ENCODE measurements at regions not wholly inside any gene's neighbourhood (a gene's known extent, or its start where the extent isn't known, plus 50 kb on each side); places are given as distances from the start of the nearest gene placed in this dataset.

DNA sequence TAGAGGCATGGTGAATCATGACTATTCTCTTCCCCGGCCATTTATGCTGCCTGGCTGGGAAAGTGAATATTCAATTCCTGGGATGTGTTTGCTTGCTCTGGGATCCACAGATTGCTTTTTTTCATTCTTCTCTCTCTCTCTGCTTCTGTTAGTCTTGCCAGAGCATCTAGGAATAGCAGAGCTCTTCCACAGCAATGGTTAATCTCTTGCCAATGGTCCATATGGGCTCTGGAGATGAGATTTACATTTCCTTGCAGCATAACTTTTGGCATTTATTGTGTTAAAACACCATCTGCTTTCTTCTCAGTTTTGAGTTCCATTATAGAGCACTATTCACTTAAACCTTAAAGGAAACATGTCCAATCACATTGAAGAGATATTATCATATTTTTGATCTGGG lies 59.2 kb upstream of the GUCY1A1 start:
- no peaks in the 10 kb centered on the region for H3K27me3 ChIP-seq (replicated peaks; ENCODE audit: insufficient read depth)
- no peaks in the 10 kb centered on the region for H3K9me2 ChIP-seq (ENCODE audit: insufficient read depth)
- no peak overlapping the region for H2AFZ ChIP-seq
- H4K20me1 ChIP-seq (ENCODE audit: insufficient read depth): no peaks in the 10 kb centered on the region
- no peaks in the 10 kb centered on the region for H3K36me3 ChIP-seq (ENCODE audit: low read depth)
- in situ Hi-C loops (cut with MboI): no loop called here
- no peaks in the 10 kb centered on the region for H3K9me3 ChIP-seq (ENCODE audit: low read depth)
- DNase-seq: no peak
- peaks cover 7% of the 10 kb centered on the region; the same call in 1 of the 2 replicates for H3F3A ChIP-seq (ENCODE audit: insufficient read depth)
- TF ChIP-seq EZH2 (IDR thresholded peaks at IDR 0.05; ENCODE audit: insufficient read depth, poor library complexity, severe bottlenecking) (no peak), EZH2phosphoT487 (IDR thresholded peaks at IDR 0.05; ENCODE audit: insufficient read depth, low read depth) (no peak)
- H3K27ac ChIP-seq: no peak overlapping the region
- H3K9ac ChIP-seq: no peak overlapping the region
- WGBS, 2 experiments (ENCODE audit: low coverage in 1 of 2, low lambda C conversion rate in 2 of 2, missing lambda C conversion rate in 2 of 2): 86 to 96% methylated on average over 1 of the region's 1 CpG
- peaks cover 14% of the 10 kb centered on the region for H3K4me1 ChIP-seq (ENCODE audit: insufficient read depth)
- H3K4me3 ChIP-seq: no peak overlapping the region
- H3K79me2 ChIP-seq (ENCODE audit: insufficient read depth): no peaks in the 10 kb centered on the region
- H3K4me2 ChIP-seq (ENCODE audit: unreplicated experiment): no peak overlapping the region

DNA sequence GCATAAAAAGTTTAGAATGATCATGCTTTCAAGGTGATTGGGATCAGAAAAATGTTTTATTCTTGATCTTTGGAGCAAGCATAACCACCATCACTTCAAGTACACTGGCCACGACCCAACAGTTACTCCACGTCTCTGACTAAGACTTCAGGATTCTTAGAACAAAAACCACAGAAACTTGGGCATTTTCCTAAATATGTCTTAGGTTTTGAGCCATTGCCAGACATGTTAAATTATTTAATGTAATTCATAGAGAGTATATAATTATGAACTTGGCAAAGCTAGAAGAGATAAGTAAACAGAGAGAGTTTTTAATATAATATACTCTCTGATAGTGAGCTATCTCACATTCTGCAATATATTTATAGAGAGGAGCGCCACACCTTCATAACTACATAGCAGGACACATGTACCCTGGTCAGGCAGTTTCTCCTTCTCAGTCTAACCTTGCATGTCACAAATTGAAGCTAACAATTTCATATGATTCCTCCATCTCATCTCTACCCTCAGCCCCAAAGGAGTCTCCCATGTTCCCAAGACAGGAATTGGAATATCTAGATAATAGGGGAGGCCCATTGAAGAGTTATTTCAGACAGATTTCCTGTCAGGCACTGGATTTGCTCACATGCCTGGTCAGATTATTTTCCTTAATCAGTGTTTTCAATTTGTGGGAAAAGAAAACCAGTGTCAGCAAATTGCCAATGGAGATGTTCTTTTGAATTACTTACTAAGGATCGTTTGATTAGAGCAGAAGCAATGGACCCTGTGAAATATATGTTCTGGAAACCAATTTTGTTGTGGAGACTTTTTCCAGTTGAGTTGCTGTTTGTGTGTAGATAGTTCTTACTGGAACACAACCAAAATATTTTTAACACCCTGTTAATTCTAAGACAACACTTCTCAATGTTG lies 61.7 kb upstream of the GUCY1A1 start:
- no peak overlapping the region for H3K27ac ChIP-seq

DNA sequence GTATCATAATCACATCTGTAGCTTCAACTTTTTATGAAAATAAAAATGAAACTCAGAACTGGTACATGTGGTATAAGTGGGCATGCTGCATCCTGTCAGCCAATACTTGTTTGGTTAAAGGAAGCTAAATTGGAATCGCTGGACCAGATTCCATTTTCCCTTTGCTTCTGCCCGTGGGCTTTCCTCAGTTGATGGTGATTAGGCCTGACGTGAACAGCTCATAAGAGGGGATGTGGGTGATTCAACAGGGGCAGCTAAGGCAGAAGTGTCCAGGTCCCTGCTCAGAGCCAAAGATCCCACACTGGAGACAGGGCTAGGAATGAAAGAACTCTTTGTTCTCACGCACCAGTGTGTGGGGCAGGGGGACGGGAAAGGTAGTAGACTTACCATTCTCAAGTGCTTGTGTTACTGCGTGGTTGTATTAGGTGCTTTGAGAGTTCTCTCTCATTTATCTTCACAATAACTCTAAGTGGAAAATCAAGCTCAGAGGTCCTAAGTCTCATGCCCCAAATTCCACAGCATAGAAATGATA lies 63.2 kb upstream of the GUCY1A1 start:
- no peak for TF ChIP-seq EZH2 (IDR thresholded peaks at IDR 0.05; ENCODE audit: insufficient read depth, poor library complexity, severe bottlenecking)
- no peak for TF ChIP-seq EZH2phosphoT487 (IDR thresholded peaks at IDR 0.05; ENCODE audit: insufficient read depth, low read depth)
- H2AFZ ChIP-seq: no peak overlapping the region
- WGBS, 2 experiments (ENCODE audit: low coverage in 1 of 2, low lambda C conversion rate in 2 of 2, missing lambda C conversion rate in 2 of 2): 62 to 80% methylated on average over 6 of the region's 6 CpGs

More for the DNA sequence above, 61.7 kb upstream of the GUCY1A1 start:
- Histone ChIP-seq H3K4me2 (ENCODE audit: unreplicated experiment) (no peak overlapping the region), H3K27me3 (replicated peaks; ENCODE audit: insufficient read depth) (no peaks in the 10 kb centered on the region), H2AFZ (no peak overlapping the region), H3K9me3 (ENCODE audit: low read depth) (no peaks in the 10 kb centered on the region), H3K4me3 (no peak overlapping the region), H3K9me2 (ENCODE audit: insufficient read depth) (no peaks in the 10 kb centered on the region), H3F3A (ENCODE audit: insufficient read depth) (peaks cover 7% of the 10 kb centered on the region; the same call in 1 of the 2 replicates), H3K36me3 (ENCODE audit: low read depth) (no peaks in the 10 kb centered on the region), H3K9ac (no peak overlapping the region), H4K20me1 (ENCODE audit: insufficient read depth) (no peaks in the 10 kb centered on the region), H3K79me2 (ENCODE audit: insufficient read depth) (no peaks in the 10 kb centered on the region), H3K4me1 (ENCODE audit: insufficient read depth) (peaks cover 14% of the 10 kb centered on the region)
- TF ChIP-seq EZH2 (IDR thresholded peaks at IDR 0.05; ENCODE audit: insufficient read depth, poor library complexity, severe bottlenecking): no peak
- TF ChIP-seq EZH2phosphoT487 (IDR thresholded peaks at IDR 0.05; ENCODE audit: insufficient read depth, low read depth): no peak
- in situ Hi-C loops (cut with MboI): no loop called here
- WGBS, 2 experiments (ENCODE audit: low coverage in 1 of 2, low lambda C conversion rate in 2 of 2, missing lambda C conversion rate in 2 of 2): 48% methylated on average over 4 of the region's 4 CpGs
- DNase-seq: peak; percentile 90

DNA sequence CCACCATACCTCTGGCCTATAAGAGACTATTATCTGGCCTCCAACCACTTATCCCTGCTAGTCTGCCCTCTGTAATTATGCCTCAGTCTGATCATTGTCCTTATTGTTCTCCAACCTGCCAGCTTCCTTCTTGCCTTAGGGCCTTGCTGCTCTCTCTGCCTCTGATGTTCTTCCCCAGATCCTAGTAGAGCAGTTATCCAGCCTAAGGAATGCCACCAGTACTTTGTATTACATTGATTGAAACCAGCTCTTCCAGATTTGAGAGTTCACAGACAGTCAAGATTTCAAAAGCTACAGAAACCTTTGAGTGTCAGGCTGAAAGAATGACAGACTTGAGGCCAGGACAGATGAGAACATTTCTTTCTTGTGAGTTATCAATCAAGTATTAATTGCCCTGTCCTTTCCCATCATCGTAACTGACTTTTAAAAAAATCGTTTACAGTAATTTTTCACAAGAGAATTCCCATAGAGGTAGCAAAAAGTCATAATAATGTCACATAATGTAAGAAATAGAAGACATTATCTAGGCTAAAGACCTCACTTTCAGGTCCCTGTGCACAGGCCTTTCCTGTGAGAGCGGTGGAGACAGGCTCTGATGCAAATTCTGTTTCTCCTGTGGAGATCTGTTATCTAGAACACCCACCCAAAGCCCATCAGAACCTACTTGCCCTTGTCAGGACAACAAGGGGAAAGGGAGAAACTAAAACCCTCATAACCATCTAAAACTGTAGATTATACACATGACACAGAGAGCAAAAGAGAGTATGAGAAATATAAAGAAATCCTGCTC lies 64.1 kb upstream of the GUCY1A1 start:
- Histone ChIP-seq H3K9ac (no peak overlapping the region), H4K20me1 (ENCODE audit: insufficient read depth) (no peaks in the 10 kb centered on the region), H3K36me3 (ENCODE audit: low read depth) (no peaks in the 10 kb centered on the region), H3K79me2 (ENCODE audit: insufficient read depth) (no peaks in the 10 kb centered on the region), H3K4me2 (ENCODE audit: unreplicated experiment) (no peak overlapping the region), H3K4me1 (ENCODE audit: insufficient read depth) (peaks cover 14% of the 10 kb centered on the region), H3K27me3 (replicated peaks; ENCODE audit: insufficient read depth) (no peaks in the 10 kb centered on the region), H3K9me3 (ENCODE audit: low read depth) (no peaks in the 10 kb centered on the region), H3K27ac (no peak overlapping the region), H3F3A (ENCODE audit: insufficient read depth) (peaks cover 7% of the 10 kb centered on the region; the same call in 1 of the 2 replicates), H3K9me2 (ENCODE audit: insufficient read depth) (no peaks in the 10 kb centered on the region), H3K4me3 (no peak overlapping the region), H2AFZ (no peak overlapping the region)
- no peak for DNase-seq
- no peak for TF ChIP-seq EZH2 (IDR thresholded peaks at IDR 0.05; ENCODE audit: insufficient read depth, poor library complexity, severe bottlenecking)
- TF ChIP-seq EZH2phosphoT487 (IDR thresholded peaks at IDR 0.05; ENCODE audit: insufficient read depth, low read depth): no peak
- in situ Hi-C loops (cut with MboI): no loop called here
- WGBS, 2 experiments (ENCODE audit: low coverage in 1 of 2, low lambda C conversion rate in 2 of 2, missing lambda C conversion rate in 2 of 2): 26 to 55% methylated on average over 3 of the region's 3 CpGs

More for the DNA sequence above, 63.2 kb upstream of the GUCY1A1 start:
- H3K27me3 ChIP-seq (replicated peaks; ENCODE audit: insufficient read depth): no peaks in the 10 kb centered on the region
- in situ Hi-C loops (cut with MboI): no loop called here
- H3K9me2 ChIP-seq (ENCODE audit: insufficient read depth): no peaks in the 10 kb centered on the region
- H3F3A ChIP-seq (ENCODE audit: insufficient read depth): peaks cover 7% of the 10 kb centered on the region; the same call in 1 of the 2 replicates
- H3K4me2 ChIP-seq (ENCODE audit: unreplicated experiment): no peak overlapping the region
- H4K20me1 ChIP-seq (ENCODE audit: insufficient read depth): no peaks in the 10 kb centered on the region
- no peaks in the 10 kb centered on the region for H3K36me3 ChIP-seq (ENCODE audit: low read depth)
- H3K27ac ChIP-seq: no peak overlapping the region
- H3K79me2 ChIP-seq (ENCODE audit: insufficient read depth): no peaks in the 10 kb centered on the region
- no peaks in the 10 kb centered on the region for H3K9me3 ChIP-seq (ENCODE audit: low read depth)
- H3K9ac ChIP-seq: no peak overlapping the region
- no peak overlapping the region for H3K4me3 ChIP-seq
- DNase-seq: no peak
- H3K4me1 ChIP-seq (ENCODE audit: insufficient read depth): peaks cover 14% of the 10 kb centered on the region

Measured in GM23248 (cell line).